Right lobe of liver (tissue), 6 donors: ENCODE measurements at regions not wholly inside any gene's neighbourhood (a gene's known extent, or its start where the extent isn't known, plus 50 kb on each side); places are given as distances from the start of the nearest gene placed in this dataset.
A peak's percentile ranks its signal among the peaks of the same experiment; 100 is the strongest.
"Not testable (repeated sequence)": the region's sequence is repeated elsewhere in the genome, so short reads cannot be mapped to it uniquely, and the experiment has no call there.

Source experiments
- ATAC-seq, 4 donors: fragments of 200-7000 bp; cut with Tn5 transposase; one replicate each; pipeline ENCODE4 v1.9.1; 2020; ENCODE audit warnings: mild to moderate bottlenecking in 4 of 4, moderate library complexity in 4 of 4
- DNase-seq, 3 donors: peaks; one replicate each; pipeline ENCODE4 v3.0.0-alpha.2; 2020
- H3K27ac ChIP-seq, 3 donors: fragments of 200-600 bp; one replicate each; pipeline ENCODE4 v1.8.0; 2022
- H3K27me3 ChIP-seq, 2 donors: fragments of 200-600 bp; one replicate each; pipeline ENCODE4 v1.8.0; 2022
- H3K36me3 ChIP-seq, 4 donors: fragments of 200-600 bp; sonication (generic) in 1 of 4; one replicate each; pipeline versions ENCODE4 v1.5.1 to v1.8.0; 2017 to 2022; ENCODE audit warnings: control low read depth in 1 of 4
- H3K4me1 ChIP-seq, 4 donors: fragments of 200-600 bp; sonication (generic) in 1 of 4; one replicate each; pipeline versions ENCODE4 v1.5.1 to v1.8.0; 2017 to 2022; ENCODE audit warnings: control low read depth in 1 of 4
- H3K4me3 ChIP-seq, 3 donors: fragments of 200-600 bp; one replicate each; pipeline ENCODE4 v1.8.0; 2022
- H3K9me3 ChIP-seq, 4 donors: fragments of 200-600 bp; sonication (generic) in 1 of 4; one replicate each; pipeline versions ENCODE4 v1.5.1 to v1.8.0; 2017 to 2022; ENCODE audit warnings: control low read depth in 1 of 4
- POLR2A ChIP-seq: fragments of 450-650 bp; IDR thresholded peaks from one replicate; pipeline ENCODE4 v1.6.1; 2017; ENCODE audit warnings: antibody characterized with exemption, mild to moderate bottlenecking
- WGBS: methylation state at CpG from one replicate; pipeline ENCODE4 v1.1.6; 2018; ENCODE audit warnings: low coverage, low lambda C conversion rate; ENCODE audit not compliant: insufficient coverage; ENCODE audit errors: missing lambda C conversion rate; 5-methylcytosine and 5-hydroxymethylcytosine counted together
- intact Hi-C, 2 donors: fragments of 100-400 bp; cut with DNase I; formaldehyde crosslinking; loops; one replicate each; pipeline versions ENCODE4 v1.11.2 to v1.14.1; 2022
- TF ChIP-seq, protein P1 (sequence below), 4 donors: fragments of 200-600 bp in 3 of 4; fragments of 450-650 bp in 1 of 4; IDR thresholded peaks; one replicate each; pipeline versions ENCODE4 v1.5.1 to v1.8.0; 2016 to 2022; ENCODE audit warnings: antibody characterized with exemption in 4 of 4, mild to moderate bottlenecking in 2 of 4
- donor health status: DM: no; HTN: yes; CAD: no.
- donor health status: DM: no; HTN: no; CAD: no.
- donor health status: DM: no; HTN: no; CAD: no.
- donor health status: DM: no; HTN: yes; CAD: no.
- donor health status: DM: no; HTN: yes; CAD: no.

DNA sequence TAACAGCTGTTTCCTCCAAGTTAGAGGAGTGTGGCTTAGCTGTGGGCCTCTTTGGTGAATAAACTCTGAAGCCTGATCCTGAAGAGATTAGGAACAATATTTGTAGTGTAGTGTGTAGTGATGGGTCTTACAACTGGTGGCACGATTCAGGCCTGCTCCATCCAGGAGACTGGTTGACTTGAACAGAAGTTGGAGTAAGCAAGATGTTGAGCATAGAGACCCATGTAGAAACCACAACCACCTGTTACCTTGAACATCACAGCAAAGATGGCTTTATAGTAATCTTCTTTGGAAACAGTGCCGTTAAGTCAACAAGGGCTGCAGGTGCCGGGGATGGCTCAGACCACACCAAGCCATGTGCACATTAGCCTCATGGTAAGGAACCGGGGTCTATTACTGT, 74.2 kb upstream of the RASGRP1 start:
- Histone ChIP-seq H3K9me3 (no peaks in the 10 kb centered on the region), H3K4me1 (no peaks in the 10 kb centered on the region), H3K27me3 (no peaks in the 10 kb centered on the region), H3K36me3 (no peaks in the 10 kb centered on the region), H3K4me3 (no peak overlapping the region), H3K27ac (no peak overlapping the region)
- ATAC-seq (no peak), DNase-seq (no peak)
- intact Hi-C loops: no loop called here
- TF ChIP-seq, protein P1, sequence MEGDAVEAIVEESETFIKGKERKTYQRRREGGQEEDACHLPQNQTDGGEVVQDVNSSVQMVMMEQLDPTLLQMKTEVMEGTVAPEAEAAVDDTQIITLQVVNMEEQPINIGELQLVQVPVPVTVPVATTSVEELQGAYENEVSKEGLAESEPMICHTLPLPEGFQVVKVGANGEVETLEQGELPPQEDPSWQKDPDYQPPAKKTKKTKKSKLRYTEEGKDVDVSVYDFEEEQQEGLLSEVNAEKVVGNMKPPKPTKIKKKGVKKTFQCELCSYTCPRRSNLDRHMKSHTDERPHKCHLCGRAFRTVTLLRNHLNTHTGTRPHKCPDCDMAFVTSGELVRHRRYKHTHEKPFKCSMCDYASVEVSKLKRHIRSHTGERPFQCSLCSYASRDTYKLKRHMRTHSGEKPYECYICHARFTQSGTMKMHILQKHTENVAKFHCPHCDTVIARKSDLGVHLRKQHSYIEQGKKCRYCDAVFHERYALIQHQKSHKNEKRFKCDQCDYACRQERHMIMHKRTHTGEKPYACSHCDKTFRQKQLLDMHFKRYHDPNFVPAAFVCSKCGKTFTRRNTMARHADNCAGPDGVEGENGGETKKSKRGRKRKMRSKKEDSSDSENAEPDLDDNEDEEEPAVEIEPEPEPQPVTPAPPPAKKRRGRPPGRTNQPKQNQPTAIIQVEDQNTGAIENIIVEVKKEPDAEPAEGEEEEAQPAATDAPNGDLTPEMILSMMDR (IDR thresholded peaks at IDR 0.05): no peak
- no peak for TF ChIP-seq POLR2A
- WGBS: 68% methylated on average over 4 of the region's 4 CpGs

DNA sequence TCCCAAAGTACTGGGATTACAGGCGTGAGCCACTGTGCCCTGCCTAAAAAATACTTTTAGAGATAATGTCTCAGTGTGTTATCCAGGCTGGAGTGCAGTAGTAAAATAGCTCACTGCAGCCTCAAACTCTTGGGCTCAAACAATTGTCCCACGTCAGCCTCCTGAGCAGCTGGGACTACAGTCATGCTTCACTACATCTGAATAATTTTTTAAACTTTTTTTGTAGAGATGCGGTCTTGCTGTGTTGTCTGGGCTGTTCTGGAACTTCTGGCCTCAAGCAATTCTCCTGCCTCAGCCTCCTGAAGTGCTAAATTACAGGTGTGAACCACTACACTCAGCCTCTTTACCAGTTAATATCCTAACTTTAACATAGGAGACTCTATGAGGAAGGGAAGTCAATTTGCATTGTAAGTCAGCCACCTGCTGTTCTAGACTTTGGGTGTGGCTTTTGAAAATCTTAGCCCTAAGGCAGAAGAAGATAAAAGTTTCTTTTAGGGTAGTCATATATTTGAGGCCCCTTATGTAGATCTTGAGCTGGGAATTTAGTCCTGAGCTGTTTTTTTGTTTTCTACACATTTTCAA, 78.2 kb upstream of the RASGRP1 start:
- ATAC-seq: no peak
- no peak overlapping the region for H3K4me3 ChIP-seq
- H3K9me3 ChIP-seq: no peaks in the 10 kb centered on the region
- H3K36me3 ChIP-seq: no peaks in the 10 kb centered on the region
- intact Hi-C loops: no loop called here
- whole genome bisulfite sequencing: 46% methylated on average over 3 of the region's 3 CpGs
- TF ChIP-seq, protein P1 (IDR thresholded peaks at IDR 0.05): no peak
- no peak for TF ChIP-seq POLR2A
- no peak overlapping the region for H3K27ac ChIP-seq
- no peaks in the 10 kb centered on the region for H3K27me3 ChIP-seq
- DNase-seq: no peak
- no peaks in the 10 kb centered on the region for H3K4me1 ChIP-seq

DNA sequence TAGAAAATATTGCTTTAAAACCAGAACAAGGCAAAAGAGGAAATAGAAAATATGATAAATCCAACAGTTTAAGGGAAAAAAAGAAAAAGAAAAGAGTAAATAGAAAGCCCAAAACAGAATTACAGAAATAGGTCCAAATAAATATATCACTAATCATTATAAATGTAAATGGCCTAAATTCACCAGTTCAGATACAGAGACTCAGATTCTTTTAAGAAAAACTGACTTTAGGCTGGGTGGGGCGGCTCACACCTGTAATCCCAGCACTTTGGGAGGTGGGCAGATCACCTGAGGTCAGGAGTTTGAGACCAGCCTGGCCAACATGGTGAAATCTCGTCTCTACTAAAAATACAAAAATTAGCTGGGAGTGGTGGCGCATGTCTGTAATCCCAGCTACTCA, 79.7 kb upstream of the RASGRP1 start:
- H3K4me3 ChIP-seq, H3K36me3 ChIP-seq, H3K9me3 ChIP-seq, DNase-seq, H3K27me3 ChIP-seq, H3K4me1 ChIP-seq, H3K27ac ChIP-seq, ATAC-seq, intact Hi-C loops: not testable (repeated sequence)
- 54% methylated on average over 3 of the region's 3 CpGs for WGBS

DNA sequence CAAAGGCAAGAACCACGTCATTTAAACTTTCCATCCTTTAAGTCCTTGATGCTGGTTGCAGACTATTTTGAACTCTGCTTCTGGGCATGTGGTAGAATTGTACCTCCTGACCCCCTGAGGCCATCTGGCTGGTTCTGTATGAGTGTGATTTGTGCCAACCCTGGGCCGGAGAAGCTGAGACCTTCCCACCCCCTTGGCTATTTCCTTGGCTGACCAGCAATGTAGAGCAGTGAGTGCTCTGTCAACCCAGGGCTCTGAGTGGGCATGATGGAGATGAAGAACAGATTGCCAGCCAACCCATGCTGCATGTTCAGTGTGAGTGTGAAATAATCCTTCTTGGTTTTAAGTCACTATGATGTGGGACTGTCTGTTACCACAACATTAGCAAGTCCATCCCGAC, 82.1 kb upstream of the RASGRP1 start:
- H3K36me3 ChIP-seq: no peaks in the 10 kb centered on the region
- H3K27ac ChIP-seq: no peak overlapping the region
- H3K4me3 ChIP-seq: no peak overlapping the region
- H3K4me1 ChIP-seq: no peaks in the 10 kb centered on the region
- DNase-seq: no peak
- no peaks in the 10 kb centered on the region for H3K27me3 ChIP-seq
- TF ChIP-seq POLR2A: no peak
- TF ChIP-seq, protein P1 (IDR thresholded peaks at IDR 0.05): no peak
- H3K9me3 ChIP-seq: no peaks in the 10 kb centered on the region
- intact Hi-C loops: no loop called here
- ATAC-seq: no peak
- WGBS: 80% methylated on average over 2 of the region's 3 CpGs

DNA sequence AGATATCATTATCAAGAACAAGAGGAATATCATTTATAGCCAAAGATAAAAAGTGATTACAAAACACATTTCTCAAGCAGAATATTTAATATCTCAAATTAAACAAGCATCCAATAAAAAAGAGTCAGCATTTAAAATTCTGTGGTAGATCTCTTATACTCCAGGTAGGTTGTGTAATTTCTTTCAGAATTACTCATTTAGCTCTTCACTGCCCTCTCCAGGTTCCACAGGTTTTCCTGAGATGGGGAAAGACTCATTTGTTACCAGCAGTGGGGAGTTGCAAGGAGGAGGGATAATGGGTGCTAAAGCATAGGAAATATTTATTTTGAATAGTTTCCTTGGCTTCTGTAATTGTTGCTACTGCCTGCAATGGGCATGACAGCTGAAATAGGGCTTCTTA, 83.1 kb upstream of the RASGRP1 start:
- intact Hi-C loops: no loop called here
- no peak for DNase-seq
- H3K36me3 ChIP-seq: no peaks in the 10 kb centered on the region
- no peaks in the 10 kb centered on the region for H3K4me1 ChIP-seq
- no peak overlapping the region for H3K27ac ChIP-seq
- no peak overlapping the region for H3K4me3 ChIP-seq
- no peaks in the 10 kb centered on the region for H3K27me3 ChIP-seq
- peak in 2 of 4 donors; percentile 58 to 63 for ATAC-seq
- no peaks in the 10 kb centered on the region for H3K9me3 ChIP-seq
- no peak for TF ChIP-seq POLR2A
- TF ChIP-seq, protein P1 (IDR thresholded peaks at IDR 0.05): peak in 3 of 4 donors; percentile 20 to 40 (median 21)
